GM19452 (cell line): ENCODE measurements at regions not wholly inside any gene's neighbourhood (a gene's known extent, or its start where the extent isn't known, plus 50 kb on each side); places are given as distances from the start of the nearest gene placed in this dataset.

Source experiments
- ATAC-seq: cut with Tn5 transposase; IDR thresholded peaks from one replicate; pipeline ENCODE4 v1.9.1; 2021; ENCODE audit not compliant: unreplicated experiment

DNA sequence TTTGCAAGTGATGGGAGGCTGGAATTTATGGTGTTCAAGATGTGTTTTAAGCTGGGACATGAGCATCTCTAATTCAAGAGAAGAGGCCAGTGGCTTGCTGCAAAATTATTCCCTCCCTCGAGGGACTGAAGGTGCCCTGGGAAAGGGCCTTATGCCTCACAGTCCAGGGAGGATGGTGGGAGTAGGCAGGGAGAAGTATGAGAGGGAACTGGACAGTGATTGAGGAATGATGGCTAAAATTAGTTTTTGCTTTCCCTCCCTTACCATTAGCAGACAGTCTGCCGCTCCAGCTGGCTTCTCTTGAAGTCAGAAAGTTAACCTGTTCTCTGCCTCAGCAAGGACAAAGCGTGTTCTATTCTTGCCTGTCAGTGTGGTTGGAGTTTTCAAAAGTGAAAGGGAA, 139.8 kb upstream of the SEMA6D start:
- ATAC-seq, result no peak

GRCh38 chr15:47582233-47582632, 135.1 kb upstream of the SEMA6D start:
- no peak for ATAC-seq

DNA sequence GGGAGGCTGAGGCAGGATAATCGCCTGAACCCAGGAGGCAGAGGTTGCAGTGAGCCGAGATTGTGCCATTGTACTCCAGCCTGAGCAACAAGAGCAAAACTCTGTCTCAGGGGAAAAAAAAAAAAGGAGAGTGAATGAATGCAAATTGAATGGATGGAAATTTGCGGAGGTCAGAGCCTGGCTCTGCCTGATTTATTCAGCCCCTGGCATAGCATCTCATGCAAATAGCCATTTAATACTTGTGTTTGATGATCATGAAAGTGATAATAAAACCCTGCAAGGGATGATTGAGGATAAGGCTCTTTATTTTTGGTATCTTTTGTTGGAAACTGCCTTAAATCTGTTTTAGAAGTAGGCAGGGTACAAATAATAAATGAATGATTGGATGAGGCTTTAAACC, 133.0 kb upstream of the SEMA6D start:
- ATAC-seq, result no peak

DNA sequence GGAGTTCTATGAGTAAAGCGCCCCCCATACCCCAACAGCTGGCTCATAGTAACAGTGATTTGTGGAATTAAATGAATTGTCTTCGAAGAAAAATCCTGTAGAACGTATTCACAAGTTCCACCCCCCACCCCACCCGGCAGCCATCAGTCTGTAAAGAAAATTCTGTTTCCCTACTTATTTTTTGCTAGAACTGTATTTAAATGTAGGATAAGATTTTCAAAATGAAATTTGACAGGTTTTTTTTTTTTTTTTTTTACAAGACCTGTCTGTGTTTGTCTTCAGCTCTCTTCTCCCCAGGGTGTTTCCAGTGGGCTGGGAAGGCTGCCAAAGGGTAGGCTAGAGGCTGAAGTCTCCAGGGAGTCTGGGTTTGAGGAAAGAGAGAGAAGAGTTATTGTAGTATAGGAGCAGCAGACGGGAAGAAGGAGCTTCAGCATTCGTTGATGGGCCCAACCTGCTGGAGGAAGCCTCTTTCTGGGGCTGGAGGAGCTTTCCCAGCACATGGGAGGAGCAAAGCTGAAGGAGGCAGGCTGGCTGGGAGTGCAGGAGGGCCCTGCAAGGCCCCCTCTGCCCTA, 130.6 kb upstream of the SEMA6D start:
- ATAC-seq, result no peak

DNA sequence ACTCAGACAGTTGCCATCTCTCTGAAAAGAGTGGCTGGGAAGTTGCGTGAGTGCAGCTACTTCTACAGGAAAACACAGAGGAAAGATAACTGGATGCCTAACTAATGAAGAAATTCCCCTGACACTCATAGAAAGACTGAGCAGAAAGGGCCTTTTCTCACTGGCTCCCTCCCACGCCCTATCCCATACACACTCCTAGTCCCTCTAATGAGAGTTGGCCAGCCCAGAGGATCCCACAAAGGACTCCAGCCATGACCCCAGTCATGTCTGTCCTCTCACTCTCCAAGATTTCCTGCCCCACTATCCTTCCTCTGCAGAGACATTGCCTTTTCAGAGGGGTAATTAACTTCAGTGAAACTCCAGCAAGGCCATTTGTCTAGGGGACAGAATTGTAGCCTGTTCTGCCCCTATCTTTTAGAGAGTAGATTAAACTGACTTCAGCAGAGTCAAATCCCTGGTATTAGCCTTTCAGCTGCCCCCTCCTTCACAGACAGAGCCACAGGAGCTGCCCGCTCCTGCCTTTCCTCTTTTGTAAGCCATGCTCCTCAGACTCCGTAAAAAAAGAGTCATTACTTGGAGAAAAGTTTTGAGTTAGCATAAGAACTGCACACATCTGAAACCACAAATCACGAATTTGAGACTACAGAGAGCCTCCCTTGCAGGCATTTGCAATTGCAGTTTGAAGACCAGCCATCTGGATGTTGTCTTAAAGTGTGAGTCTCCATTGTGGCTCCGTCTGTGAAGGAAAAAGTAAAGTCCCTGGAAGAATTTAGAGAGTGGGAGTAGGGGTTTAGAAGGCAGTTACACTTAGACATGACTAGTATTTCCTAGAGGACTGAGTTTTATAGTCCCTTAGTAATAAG, 129.1 kb upstream of the SEMA6D start:
- ATAC-seq, result no peak

DNA sequence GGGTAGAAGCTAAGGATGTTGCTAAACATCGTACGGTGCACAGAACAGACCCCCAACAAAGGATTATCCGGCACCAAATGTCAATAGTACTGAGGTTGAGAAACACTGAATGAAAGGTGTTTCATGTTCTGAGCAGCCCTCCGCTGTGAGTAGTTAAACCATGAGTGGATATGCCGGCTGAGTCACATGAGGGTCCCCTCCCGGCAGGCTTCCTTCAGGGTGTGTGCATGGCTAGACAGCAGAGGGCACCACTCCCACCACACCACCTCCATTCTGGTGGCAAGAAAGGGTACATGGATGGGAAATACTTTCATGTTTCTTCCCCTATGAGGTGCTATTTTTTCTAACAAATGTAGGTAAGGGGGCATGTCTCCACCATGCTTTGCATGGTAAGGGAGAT, 128.3 kb upstream of the SEMA6D start:
- no peak for ATAC-seq

DNA sequence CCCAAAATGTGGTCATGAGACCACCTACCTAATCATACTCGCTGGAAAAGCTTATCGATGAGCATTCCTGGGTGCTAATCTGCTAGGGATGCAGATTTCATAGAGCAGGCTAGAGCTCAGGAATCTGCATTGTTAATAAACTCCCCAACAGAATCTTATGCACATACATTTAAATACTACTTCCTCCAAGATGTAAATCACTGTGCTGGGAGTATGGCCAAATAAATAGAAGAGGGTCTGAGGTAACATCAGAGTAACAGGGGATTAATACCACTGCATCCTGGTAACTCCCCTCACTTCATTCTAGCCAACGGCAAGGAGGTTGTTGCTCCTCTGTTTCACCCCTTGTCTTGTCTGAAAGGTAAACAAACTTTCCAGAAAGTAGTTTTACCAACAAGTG, 118.3 kb upstream of the SEMA6D start:
- ATAC-seq, result no peak

- ATAC-seq, result no peak
Measured at GRCh38 chr15:47599806-47600205, 117.5 kb upstream of the SEMA6D start.

- no peak for ATAC-seq
Measured at GRCh38 chr15:47602121-47602520, 115.2 kb upstream of the SEMA6D start.

DNA sequence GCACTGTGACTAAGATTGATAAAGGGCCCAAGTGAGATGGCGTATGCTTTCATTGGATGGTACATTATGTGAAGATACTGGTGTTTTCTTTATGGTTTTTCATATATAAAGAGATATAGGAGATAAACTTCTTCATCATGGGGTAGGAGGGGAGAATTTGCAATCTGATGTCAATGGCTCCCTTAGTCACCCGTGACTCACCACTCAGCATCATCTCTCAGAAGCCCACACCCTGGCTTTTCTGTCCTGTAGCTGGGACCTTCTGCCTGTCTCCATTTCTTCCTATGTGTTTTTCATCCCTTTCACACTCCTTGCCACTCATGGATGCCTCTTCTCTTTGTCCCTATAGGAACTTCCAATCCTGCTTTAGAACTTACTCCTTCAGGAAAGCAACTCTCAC, 114.3 kb upstream of the SEMA6D start:
- no peak for ATAC-seq

GRCh38 chr15:47607695-47608094, 109.6 kb upstream of the SEMA6D start:
- ATAC-seq, result no peak

DNA sequence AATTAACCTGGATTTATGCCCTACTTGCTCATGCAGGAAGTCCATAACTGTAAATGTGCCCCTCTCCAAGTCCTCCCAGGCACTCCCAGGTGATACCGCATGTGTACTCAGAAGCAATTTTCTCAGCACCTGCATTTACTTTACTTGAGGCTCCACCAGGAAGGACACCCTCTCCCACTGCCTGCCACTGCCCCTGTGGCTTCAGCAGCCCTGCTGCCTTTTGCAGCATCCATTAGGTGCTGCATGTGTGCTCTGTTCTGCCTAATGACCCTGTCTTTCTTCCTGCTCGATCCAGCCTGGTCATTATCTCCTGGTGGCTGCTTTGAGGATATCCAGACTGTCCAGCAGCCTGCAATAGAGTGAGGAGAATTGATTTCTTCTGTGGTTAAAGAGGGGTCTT, 107.6 kb upstream of the SEMA6D start:
- no peak for ATAC-seq

- ATAC-seq, result no peak
Measured at GRCh38 chr15:47610736-47611135, 106.6 kb upstream of the SEMA6D start.

DNA sequence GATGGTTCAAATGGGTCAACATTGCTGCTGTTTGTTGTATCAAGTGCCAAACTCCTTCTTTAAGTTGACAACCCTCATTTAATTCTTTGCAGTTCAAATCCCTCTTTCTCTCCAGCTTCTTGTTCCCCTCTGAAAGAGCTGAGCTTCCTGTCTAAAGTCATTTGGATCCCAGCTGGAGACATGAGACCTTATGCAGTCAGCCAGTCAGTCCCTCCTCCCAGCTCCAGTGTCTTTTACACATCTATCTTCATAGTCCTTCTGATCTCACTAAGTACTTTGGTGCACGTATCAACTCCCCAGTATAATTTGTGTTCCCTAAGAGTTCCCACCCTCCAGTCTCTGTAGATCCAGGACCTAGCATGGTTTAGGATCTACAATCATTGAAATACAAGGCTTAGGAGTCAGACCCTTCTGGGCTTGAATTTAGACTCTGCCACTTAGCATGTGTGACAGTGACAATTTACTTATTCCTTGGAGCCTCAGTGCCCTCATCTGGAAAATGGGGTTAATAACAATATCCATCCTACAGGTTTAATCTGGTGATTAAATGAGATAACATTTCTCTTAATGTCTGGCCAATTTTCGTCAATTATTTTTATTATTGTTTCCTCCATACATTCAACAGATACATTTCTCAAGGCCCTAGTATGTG, 102.8 kb upstream of the SEMA6D start:
- ATAC-seq, result no peak

DNA sequence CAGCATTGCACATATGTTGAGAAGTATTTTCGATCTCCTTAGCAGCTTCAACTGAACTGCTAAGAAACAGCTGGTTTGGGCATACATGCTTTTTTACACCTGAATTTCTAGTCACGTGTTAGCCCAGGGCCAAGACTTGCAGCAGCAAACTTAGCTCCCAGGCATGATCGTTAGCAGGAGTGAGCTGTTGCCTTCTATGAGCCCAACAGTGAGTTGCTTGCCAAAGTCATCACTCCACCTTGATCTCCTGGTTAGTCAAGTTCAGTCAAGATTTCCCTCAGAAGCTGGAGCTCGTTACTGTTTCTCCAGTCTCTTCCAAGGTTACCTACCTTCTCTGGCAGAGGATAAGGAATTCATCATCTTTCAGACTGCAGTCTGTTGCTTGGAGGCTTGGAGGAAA, 100.4 kb upstream of the SEMA6D start:
- no peak for ATAC-seq

GRCh38 chr15:47618241-47618640, 99.1 kb upstream of the SEMA6D start:
- no peak for ATAC-seq

DNA sequence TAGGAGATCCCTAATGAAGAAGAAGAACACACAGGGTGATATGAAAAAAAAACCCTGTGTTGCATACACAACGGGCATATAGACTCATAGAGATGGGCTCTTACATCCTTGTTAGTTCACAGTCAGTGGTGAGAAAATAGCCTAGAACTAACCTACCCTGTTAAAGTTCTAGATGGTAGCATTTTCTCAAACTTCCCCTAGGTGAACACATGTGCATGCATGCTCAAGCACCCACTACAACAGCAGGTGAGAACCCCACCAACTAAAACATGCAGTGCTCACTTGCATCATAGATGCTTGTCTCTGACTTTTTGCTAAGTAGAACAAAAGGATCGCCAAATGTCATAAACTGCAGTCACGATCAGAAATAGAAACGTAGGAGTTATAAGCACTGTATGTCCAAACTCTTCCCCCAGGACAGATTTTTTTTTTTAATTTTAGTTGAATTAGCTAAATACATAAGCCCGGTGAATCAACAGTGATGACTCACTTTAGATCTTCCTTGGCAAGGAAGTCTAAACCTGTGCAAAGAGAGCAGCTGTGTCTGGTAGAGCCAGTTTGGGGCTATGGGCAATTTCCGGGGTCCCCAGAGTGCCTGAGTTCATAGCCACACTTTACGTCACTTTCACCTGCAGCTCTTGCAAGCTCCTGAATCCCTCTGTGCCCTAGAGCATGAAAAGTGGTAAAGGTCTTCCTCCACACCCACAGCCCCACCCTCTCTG, 96.2 kb upstream of the SEMA6D start:
- ATAC-seq, result no peak

DNA sequence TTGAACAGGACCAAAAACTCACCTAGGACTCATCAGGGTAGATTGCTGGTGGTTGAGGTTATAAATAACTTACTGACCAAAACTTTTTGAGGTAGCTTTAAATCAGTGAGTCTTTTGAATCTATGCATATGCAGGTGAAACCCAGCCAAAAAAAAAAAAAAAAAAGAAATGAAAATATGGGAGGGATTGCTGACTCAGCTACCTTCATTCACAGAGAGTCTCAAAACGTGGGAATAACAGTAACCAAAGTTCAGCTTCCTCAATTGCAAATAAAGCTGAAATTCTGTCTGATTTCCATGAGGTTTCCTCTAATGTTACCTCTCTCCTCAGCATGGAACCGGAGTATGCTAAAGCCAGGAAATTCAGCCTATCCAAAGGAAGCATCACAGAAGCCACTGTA, 95.2 kb upstream of the SEMA6D start:
- no peak for ATAC-seq

DNA sequence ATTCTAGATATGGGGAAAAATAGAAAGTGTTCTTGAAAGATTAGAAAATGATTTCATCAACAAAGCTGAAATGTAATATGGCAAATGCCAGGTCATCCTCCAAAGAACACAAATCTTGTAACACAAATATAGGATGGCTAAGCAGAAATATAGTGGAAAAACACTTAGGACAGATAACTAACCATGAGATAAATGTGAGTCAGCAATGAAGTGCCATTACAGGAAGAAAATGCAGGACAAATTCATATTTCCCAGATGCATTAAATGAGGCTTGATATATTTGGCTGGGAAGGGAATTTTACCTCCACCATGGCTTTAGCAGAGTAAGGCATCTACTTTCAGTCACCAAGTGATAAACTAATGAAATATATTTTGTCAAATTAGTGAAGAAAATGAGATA, 92.8 kb upstream of the SEMA6D start:
- ATAC-seq, result no peak

DNA sequence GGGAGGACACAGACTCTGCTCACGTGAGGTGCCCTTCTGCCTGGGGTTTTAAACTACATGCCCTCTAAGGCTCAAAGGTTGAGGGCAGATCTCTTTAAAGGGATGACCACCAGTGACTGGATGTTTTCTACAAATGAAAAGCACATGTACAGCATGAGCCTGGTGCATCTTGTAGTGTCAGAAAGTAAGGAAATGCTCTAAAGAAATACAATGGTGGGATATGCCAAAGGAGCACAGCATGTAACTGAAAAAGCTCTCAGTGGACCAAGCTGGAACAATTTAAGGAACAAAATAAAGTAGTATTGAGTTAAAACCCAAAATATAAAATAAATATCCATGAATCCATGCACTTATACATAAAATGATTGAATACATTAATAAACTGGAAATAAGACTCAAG, 78.3 kb upstream of the SEMA6D start:
- no peak for ATAC-seq

GRCh38 chr15:47640079-47640478, 77.2 kb upstream of the SEMA6D start:
- no peak for ATAC-seq

DNA sequence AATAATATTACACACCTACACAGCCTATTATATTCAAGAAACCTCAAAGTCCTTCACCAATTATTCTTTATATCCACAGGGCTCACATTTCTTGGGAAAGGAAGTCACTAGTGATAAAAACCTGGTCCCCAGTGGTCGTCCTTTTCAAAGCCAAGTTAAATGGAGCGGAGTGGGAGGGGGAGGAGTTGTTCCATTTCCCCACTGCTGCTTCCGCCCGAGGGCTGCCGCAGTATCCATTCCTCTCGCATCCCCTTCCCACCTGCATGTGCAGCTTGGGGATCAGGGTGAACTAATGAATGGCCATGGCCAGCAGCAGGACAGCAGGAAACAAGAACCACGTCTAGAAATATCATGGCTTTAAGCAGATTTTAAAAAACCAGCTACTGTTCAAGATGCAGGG, 76.4 kb upstream of the SEMA6D start:
- ATAC-seq, result no peak
